Activated naive CD8-positive, alpha-beta T cell treated with anti-CD3 and anti-CD28 coated beads, Interleukin-2, amount 10 ng/mL, durations not matched to agents 7 days and 5 days (primary cell): ENCODE measurements at regions not wholly inside any gene's neighbourhood (a gene's known extent, or its start where the extent isn't known, plus 50 kb on each side); places are given as distances from the start of the nearest gene placed in this dataset.

Source experiments
- ATAC-seq: fragments of 150-1000 bp; cut with Tn5 transposase; one replicate; pipeline ENCODE4 v1.10.0; 2021; ENCODE audit warnings: low read depth, moderate library complexity
- POLR2A ChIA-PET: fragments of 350-600 bp; sonication (Branson Sonifier 250); formaldehyde crosslinking; loops from one replicate; lab custom pipeline; 2021; ENCODE audit warnings: antibody characterized with exemption; lab: Charles Lee
- DNase-seq: peaks from one replicate; pipeline ENCODE4 v3.0.0; 2021
- H3K27ac Mint-ChIP-seq: one replicate; pipeline ENCODE4 v1.8.0; 2022; ENCODE audit warnings: mild to moderate bottlenecking, mixed read lengths
- H3K27me3 Mint-ChIP-seq: one replicate; pipeline ENCODE4 v1.8.0; 2022; ENCODE audit warnings: mild to moderate bottlenecking, moderate library complexity, mixed read lengths
- H3K36me3 Mint-ChIP-seq: one replicate; pipeline ENCODE4 v1.8.0; 2021; ENCODE audit warnings: mild to moderate bottlenecking, mixed read lengths
- H3K4me1 Mint-ChIP-seq: one replicate; pipeline ENCODE4 v1.8.0; 2021; ENCODE audit warnings: mixed read lengths
- H3K4me3 Mint-ChIP-seq: one replicate; pipeline ENCODE4 v1.8.0; 2022; ENCODE audit warnings: mild to moderate bottlenecking, moderate library complexity, mixed read lengths
- H3K9me3 Mint-ChIP-seq: one replicate; pipeline ENCODE4 v1.8.0; 2021; ENCODE audit warnings: mixed read lengths

- Mint-ChIP-seq H3K27ac (no peak overlapping the region), H3K4me1 (no peaks in the 10 kb centered on the region), H3K4me3 (no peak overlapping the region), H3K36me3 (no peaks in the 10 kb centered on the region), H3K27me3 (no peaks in the 10 kb centered on the region), H3K9me3 (no peaks in the 10 kb centered on the region)
- POLR2A ChIA-PET: no interaction called here
- DNase-seq: no peak
- no peak for ATAC-seq
Observed at GRCh38 chr6:147861696-147862095, 353.2 kb downstream of the SAMD5 start.

GRCh38 chr6:147867433-147868226, 359.1 kb downstream of the SAMD5 start:
- no peak overlapping the region for H3K27ac Mint-ChIP-seq
- H3K4me3 Mint-ChIP-seq: no peak overlapping the region
- no peak for ATAC-seq
- H3K27me3 Mint-ChIP-seq: no peaks in the 10 kb centered on the region
- H3K36me3 Mint-ChIP-seq: no peaks in the 10 kb centered on the region
- POLR2A ChIA-PET: no interaction called here
- no peaks in the 10 kb centered on the region for H3K9me3 Mint-ChIP-seq
- H3K4me1 Mint-ChIP-seq: no peaks in the 10 kb centered on the region
- no peak for DNase-seq

DNA sequence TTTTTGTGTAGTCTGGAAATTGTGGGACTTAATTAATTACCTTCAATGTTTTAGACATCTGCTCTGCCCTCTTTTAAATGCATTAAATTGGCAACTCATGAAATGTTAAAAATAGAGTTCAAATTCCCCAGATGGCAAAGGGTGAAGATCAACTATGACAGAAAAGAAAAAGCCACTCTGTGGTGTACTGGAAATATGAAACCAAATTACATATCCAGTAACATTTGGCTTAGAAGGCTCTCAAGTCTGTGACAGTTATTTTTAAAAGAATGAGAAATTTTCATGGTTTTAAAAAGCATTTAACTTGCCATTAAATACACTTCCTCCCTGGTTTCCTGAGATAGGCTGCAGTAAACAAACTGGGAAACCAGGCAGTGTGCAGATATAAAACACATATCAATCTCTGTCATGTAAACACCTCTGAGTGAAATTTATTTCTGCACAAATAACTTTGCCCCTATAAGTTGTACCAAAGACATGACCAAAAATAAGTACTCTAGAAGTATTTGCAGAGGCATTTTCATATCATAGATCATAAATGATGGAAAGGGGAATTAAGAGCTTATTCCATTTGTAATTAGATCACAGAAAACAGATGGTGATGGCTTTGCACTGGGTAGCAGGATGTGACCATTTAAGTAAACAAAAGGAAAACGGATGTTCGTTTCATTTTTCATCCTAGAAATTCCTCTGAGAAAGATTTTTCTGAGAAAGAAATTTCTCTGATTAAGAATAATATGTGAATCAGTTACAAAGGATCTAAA, 360.1 kb downstream of the SAMD5 start:
- no peak for ATAC-seq
- Mint-ChIP-seq H3K36me3 (no peaks in the 10 kb centered on the region), H3K4me3 (no peak overlapping the region), H3K4me1 (no peaks in the 10 kb centered on the region), H3K27ac (no peak overlapping the region), H3K27me3 (no peaks in the 10 kb centered on the region), H3K9me3 (no peaks in the 10 kb centered on the region)
- no peak for DNase-seq
- POLR2A ChIA-PET: no interaction called here

DNA sequence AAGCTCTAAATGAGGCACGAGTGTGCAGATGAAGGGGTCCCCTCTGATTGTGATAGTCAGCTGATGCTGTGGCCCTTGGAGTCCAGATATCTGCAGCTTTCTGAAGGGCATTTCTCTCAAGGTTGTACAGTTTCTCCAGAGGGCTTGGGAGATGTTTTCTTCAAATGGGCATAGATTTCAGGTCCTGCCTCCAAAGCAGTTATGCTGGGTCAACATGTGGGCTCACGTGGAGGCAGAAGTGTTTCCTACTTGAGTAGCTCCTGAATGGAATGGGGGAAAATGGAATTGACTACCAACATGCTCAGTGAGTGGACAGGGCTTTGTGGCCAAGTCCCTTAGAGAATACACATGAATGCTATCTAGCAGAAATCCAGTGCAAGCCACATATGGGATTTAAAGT, 360.7 kb downstream of the SAMD5 start:
- Mint-ChIP-seq H3K9me3 (no peaks in the 10 kb centered on the region), H3K4me1 (no peaks in the 10 kb centered on the region), H3K27ac (no peak overlapping the region), H3K36me3 (no peaks in the 10 kb centered on the region), H3K27me3 (no peaks in the 10 kb centered on the region), H3K4me3 (no peak overlapping the region)
- DNase-seq: no peak
- ATAC-seq: no peak
- POLR2A ChIA-PET: no interaction called here

- Mint-ChIP-seq H3K36me3 (no peaks in the 10 kb centered on the region), H3K4me1 (no peaks in the 10 kb centered on the region), H3K9me3 (no peaks in the 10 kb centered on the region), H3K27me3 (no peaks in the 10 kb centered on the region), H3K27ac (no peak overlapping the region), H3K4me3 (no peak overlapping the region)
- ATAC-seq: no peak
- DNase-seq: no peak
- POLR2A ChIA-PET: no interaction called here
Observed at GRCh38 chr6:147869869-147870268, 361.4 kb downstream of the SAMD5 start.

DNA sequence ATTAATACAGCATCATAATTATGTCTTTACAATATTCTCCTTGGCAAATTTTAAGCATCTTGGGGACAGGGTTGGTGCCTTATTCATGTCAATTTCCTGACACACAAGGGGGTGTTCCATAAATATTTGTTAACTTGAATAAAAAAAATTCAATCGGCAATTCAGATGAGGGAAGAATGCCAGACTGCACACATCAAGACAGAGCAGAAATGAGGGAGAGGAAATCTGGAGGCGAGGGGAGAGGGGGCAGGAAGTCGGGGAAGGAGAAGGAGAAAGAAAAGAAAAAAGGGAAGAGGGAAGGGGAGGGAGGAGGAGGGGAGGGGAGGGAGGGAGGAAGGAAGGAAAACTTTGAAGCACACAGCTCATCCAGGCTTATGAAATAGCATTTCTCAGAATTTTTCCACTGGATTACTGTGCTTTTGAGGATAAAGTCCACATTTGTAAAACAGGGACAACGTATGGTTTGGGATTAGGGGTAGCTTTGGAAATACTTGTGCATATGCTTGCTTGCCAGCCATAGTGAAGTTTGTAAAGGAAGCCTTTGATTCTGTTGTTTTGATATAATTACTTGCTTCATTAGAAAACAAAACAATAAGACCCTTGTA, 362.1 kb downstream of the SAMD5 start:
- no peaks in the 10 kb centered on the region for H3K36me3 Mint-ChIP-seq
- no peaks in the 10 kb centered on the region for H3K9me3 Mint-ChIP-seq
- no peak for ATAC-seq
- POLR2A ChIA-PET: no interaction called here
- DNase-seq: no peak
- no peak overlapping the region for H3K27ac Mint-ChIP-seq
- no peaks in the 10 kb centered on the region for H3K27me3 Mint-ChIP-seq
- H3K4me3 Mint-ChIP-seq: no peak overlapping the region
- H3K4me1 Mint-ChIP-seq: no peaks in the 10 kb centered on the region

DNA sequence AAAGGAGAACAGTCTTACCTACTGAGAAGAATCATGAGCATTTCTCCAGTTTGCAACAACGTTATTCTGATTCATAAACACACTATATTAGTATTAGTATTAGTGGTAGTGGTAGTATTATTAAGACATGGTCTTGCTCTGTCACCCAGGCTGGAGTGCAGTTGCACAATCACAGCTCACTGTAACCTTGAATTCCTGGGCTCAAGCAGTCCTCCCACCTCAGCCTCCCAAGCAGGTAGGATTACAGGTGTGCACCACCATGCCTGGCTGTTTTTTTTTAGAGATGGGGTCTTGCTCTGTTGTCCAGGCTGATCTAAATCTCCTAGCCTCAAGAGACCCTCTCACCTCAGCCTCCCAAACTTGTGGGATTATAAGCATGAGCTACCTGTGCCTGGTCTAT, 363.5 kb downstream of the SAMD5 start:
- Mint-ChIP-seq H3K4me3 (no peak overlapping the region), H3K9me3 (no peaks in the 10 kb centered on the region), H3K27ac (no peak overlapping the region), H3K4me1 (no peaks in the 10 kb centered on the region), H3K27me3 (no peaks in the 10 kb centered on the region), H3K36me3 (no peaks in the 10 kb centered on the region)
- POLR2A ChIA-PET: no interaction called here
- ATAC-seq: no peak
- DNase-seq: no peak

DNA sequence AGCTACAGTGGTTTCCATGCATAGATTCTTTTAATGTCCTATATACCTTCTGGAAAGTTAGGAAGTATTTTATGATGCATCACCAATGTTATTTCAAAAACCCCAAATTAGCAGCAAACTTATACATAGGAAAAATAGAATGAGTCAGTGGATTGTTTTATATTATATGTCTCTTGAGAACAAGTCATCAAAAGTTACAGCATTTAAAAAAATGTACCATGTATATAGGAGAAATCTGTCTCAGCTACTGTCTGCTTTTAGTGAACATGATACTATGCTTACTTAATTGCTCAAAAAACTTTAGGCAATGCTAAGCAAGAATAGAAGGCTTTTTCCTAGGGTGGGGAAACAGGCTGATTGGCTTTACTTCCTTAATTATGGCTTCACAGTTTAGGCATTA, 365.3 kb downstream of the SAMD5 start:
- POLR2A ChIA-PET: no interaction called here
- ATAC-seq (no peak), DNase-seq (no peak)
- Mint-ChIP-seq H3K27ac (no peak overlapping the region), H3K4me1 (no peaks in the 10 kb centered on the region), H3K36me3 (no peaks in the 10 kb centered on the region), H3K9me3 (no peaks in the 10 kb centered on the region), H3K4me3 (no peak overlapping the region), H3K27me3 (no peaks in the 10 kb centered on the region)

DNA sequence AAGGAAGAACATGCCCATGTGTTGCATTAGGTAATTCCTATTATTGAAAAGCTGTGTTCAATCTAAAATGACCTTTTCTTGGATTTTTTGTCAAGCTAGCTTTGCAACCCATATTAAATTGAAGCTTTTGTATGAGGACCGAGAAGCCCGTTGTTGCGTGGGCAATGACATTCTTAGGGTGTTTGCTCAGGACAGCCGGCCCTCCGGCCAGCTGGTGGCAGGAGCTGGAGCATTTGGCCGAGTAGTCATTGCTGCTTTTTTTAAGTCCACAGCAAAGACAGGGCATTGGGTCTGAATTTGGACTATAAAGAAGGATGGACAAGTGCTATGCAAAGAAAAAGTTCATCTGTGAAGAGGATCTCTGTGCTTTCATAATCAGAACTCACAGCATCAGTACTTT, 365.8 kb downstream of the SAMD5 start:
- Mint-ChIP-seq H3K27me3 (no peaks in the 10 kb centered on the region), H3K27ac (no peak overlapping the region), H3K4me3 (no peak overlapping the region), H3K9me3 (no peaks in the 10 kb centered on the region), H3K36me3 (no peaks in the 10 kb centered on the region), H3K4me1 (no peaks in the 10 kb centered on the region)
- POLR2A ChIA-PET: no interaction called here
- ATAC-seq: no peak
- DNase-seq: no peak

GRCh38 chr6:147879031-147879580, 370.6 kb downstream of the SAMD5 start:
- no peak overlapping the region for H3K4me3 Mint-ChIP-seq
- DNase-seq (no peak), ATAC-seq (no peak)
- H3K4me1 Mint-ChIP-seq: no peaks in the 10 kb centered on the region
- H3K27me3 Mint-ChIP-seq: no peaks in the 10 kb centered on the region
- POLR2A ChIA-PET: no interaction called here
- no peaks in the 10 kb centered on the region for H3K9me3 Mint-ChIP-seq
- no peak overlapping the region for H3K27ac Mint-ChIP-seq
- no peaks in the 10 kb centered on the region for H3K36me3 Mint-ChIP-seq

GRCh38 chr6:147881432-147881831, 372.9 kb downstream of the SAMD5 start:
- POLR2A ChIA-PET: no interaction called here
- H3K27me3 Mint-ChIP-seq: no peaks in the 10 kb centered on the region
- ATAC-seq (no peak), DNase-seq (no peak)
- no peak overlapping the region for H3K4me3 Mint-ChIP-seq
- no peaks in the 10 kb centered on the region for H3K36me3 Mint-ChIP-seq
- no peak overlapping the region for H3K27ac Mint-ChIP-seq
- H3K4me1 Mint-ChIP-seq: no peaks in the 10 kb centered on the region
- no peaks in the 10 kb centered on the region for H3K9me3 Mint-ChIP-seq

GRCh38 chr6:147888374-147888773, 379.9 kb downstream of the SAMD5 start:
- H3K4me3 Mint-ChIP-seq: no peak overlapping the region
- POLR2A ChIA-PET: no interaction called here
- ATAC-seq: no peak
- H3K9me3 Mint-ChIP-seq: no peaks in the 10 kb centered on the region
- H3K36me3 Mint-ChIP-seq: no peaks in the 10 kb centered on the region
- H3K27me3 Mint-ChIP-seq: no peaks in the 10 kb centered on the region
- no peaks in the 10 kb centered on the region for H3K4me1 Mint-ChIP-seq
- no peak overlapping the region for H3K27ac Mint-ChIP-seq
- DNase-seq: no peak

- Mint-ChIP-seq H3K9me3 (no peaks in the 10 kb centered on the region), H3K4me3 (no peak overlapping the region), H3K27ac (no peak overlapping the region), H3K4me1 (no peaks in the 10 kb centered on the region), H3K27me3 (no peaks in the 10 kb centered on the region), H3K36me3 (no peaks in the 10 kb centered on the region)
- ATAC-seq (no peak), DNase-seq (no peak)
- POLR2A ChIA-PET: no interaction called here
Observed at GRCh38 chr6:147891671-147892070, 383.2 kb downstream of the SAMD5 start.

- Mint-ChIP-seq H3K36me3 (no peaks in the 10 kb centered on the region), H3K9me3 (no peaks in the 10 kb centered on the region), H3K27ac (no peak overlapping the region), H3K4me1 (no peaks in the 10 kb centered on the region), H3K27me3 (no peaks in the 10 kb centered on the region), H3K4me3 (no peak overlapping the region)
- no peak for DNase-seq
- ATAC-seq: no peak
- POLR2A ChIA-PET: no interaction called here
Observed at GRCh38 chr6:147892476-147892875, 384.0 kb downstream of the SAMD5 start.
